OCI-LY7 (cell line): ENCODE measurements at regions not wholly inside any gene's neighbourhood (a gene's known extent, or its start where the extent isn't known, plus 50 kb on each side); places are given as distances from the start of the nearest gene placed in this dataset.

Experiments used
- BruUV-seq: library from RNA; stranded (reverse); fragments of 400-500 nt; replicated peaks from 2 replicates; lab custom pipeline; 2021; lab: Mats Ljungman, UMichigan
- CTCF ChIA-PET: fragments of 300-600 bp; sonication (Branson Sonifier 250); formaldehyde crosslinking; loops from one replicate; lab custom pipeline; 2022; ENCODE audit warnings: antibody characterized with exemption; ENCODE audit not compliant: unreplicated experiment; lab: Charles Lee
- POLR2A ChIA-PET: fragments of 300-600 bp; sonication (Branson Sonifier 250); formaldehyde crosslinking; loops from one replicate; lab custom pipeline; 2022; ENCODE audit warnings: antibody characterized with exemption; lab: Charles Lee
- DNase-seq: peaks from one replicate; pipeline ENCODE4 v3.0.0-alpha.2; 2015; ENCODE audit warnings: low spot score
- H2AFZ ChIP-seq: fragments of 200-600 bp; sonication (generic), shearing (Covaris generic); 2 replicates; pipeline ENCODE4 v1.6.1; 2014; ENCODE audit warnings: mild to moderate bottlenecking, antibody characterized with exemption, low read length, moderate library complexity
- H3K27ac ChIP-seq: fragments of 200-600 bp; sonication (generic); 2 replicates; pipeline ENCODE4 v1.5.1; 2014; ENCODE audit warnings: mixed run types, low read depth, mild to moderate bottlenecking, moderate library complexity, low read length, inconsistent platforms; ENCODE audit not compliant: poor library complexity, severe bottlenecking
- H3K36me3 ChIP-seq: fragments of 200-600 bp; sonication (generic); 2 replicates; pipeline ENCODE4 v1.6.1; 2014; ENCODE audit warnings: mild to moderate bottlenecking, antibody characterized with exemption, low read length, moderate library complexity, mixed read lengths; ENCODE audit not compliant: insufficient read depth
- H3K4me1 ChIP-seq: fragments of 200-600 bp; sonication (generic); 2 replicates; pipeline ENCODE4 v1.5.1; 2014; ENCODE audit warnings: mild to moderate bottlenecking, low read length; ENCODE audit not compliant: insufficient read depth, poor library complexity, severe bottlenecking
- H3K4me2 ChIP-seq: fragments of 200-600 bp; sonication (generic); 2 replicates; pipeline ENCODE4 v1.6.1; 2014; ENCODE audit warnings: mild to moderate bottlenecking, low read length
- H3K4me3 ChIP-seq: fragments of 200-600 bp; sonication (generic); 2 replicates; pipeline ENCODE4 v1.5.1; 2014; ENCODE audit warnings: mild to moderate bottlenecking, low read depth, low read length; ENCODE audit not compliant: poor library complexity, severe bottlenecking
- H3K79me2 ChIP-seq: fragments of 200-600 bp; sonication (generic); 2 replicates; pipeline ENCODE4 v1.6.1; 2016; ENCODE audit warnings: low read depth, mild to moderate bottlenecking, low read length, moderate library complexity, mixed read lengths; ENCODE audit not compliant: insufficient read depth
- H3K9me2 ChIP-seq: fragments of 200-600 bp; sonication (generic); 2 replicates; pipeline ENCODE4 v1.6.1; 2016; ENCODE audit warnings: mild to moderate bottlenecking, low read length, mixed read lengths; ENCODE audit not compliant: insufficient read depth
- H3K9me3 ChIP-seq: fragments of 200-600 bp; sonication (generic); 2 replicates; pipeline ENCODE4 v1.6.1; 2014; ENCODE audit warnings: mild to moderate bottlenecking, mixed run types, low read length, mixed read lengths
- H4K20me1 ChIP-seq: fragments of 200-600 bp; sonication (generic); 2 replicates; pipeline ENCODE4 v1.6.1; 2014; ENCODE audit warnings: mild to moderate bottlenecking, antibody characterized with exemption, low read length, moderate library complexity, mixed read lengths; ENCODE audit not compliant: insufficient read depth
- EZH2phosphoT487 ChIP-seq: fragments of 200-600 bp; sonication (generic); IDR thresholded peaks from 2 replicates; pipeline ENCODE4 v1.6.1; 2018; ENCODE audit warnings: low read depth, borderline replicate concordance, mild to moderate bottlenecking, mixed run types, antibody characterized with exemption, low read length, moderate library complexity, mixed read lengths
- intact Hi-C: fragments of 100-400 bp; cut with micrococcal nuclease; formaldehyde crosslinking; loops from one replicate; pipeline ENCODE4 v1.10.0; 2022; ENCODE audit not compliant: unreplicated experiment
- TF ChIP-seq, protein P1 (sequence below): fragments of 200-600 bp; sonication (generic); conservative IDR thresholded peaks from 2 replicates; pipeline ENCODE4 v1.5.1; 2014; ENCODE audit warnings: mild to moderate bottlenecking, antibody characterized with exemption, low read length, moderate library complexity, mixed read lengths

DNA sequence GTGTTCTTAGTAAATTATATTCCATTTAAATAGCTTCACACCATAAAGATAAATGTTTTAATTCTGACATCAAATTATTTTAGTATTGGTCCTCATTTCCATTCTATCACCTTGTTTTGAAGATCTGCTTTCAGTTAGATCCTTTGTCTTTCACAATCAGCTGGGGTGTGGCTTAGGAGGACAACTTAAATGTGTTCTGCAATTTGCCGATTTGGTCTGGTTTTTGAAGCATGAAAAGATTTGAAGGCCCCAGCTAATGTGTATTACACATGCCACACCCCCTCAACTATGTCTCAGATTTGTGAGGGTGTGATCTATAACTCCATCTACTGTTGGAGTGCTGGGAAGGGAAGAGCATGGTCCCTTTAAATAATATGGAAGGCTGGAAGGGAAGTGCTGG, 516.1 kb upstream of the GOLIM4 start:
- no peak for DNase-seq
- Histone ChIP-seq H3K9me3 (no peaks in the 10 kb centered on the region), H2AFZ (no peak overlapping the region), H3K4me2 (no peak overlapping the region), H3K79me2 (no peaks in the 10 kb centered on the region), H3K36me3 (no peaks in the 10 kb centered on the region), H3K4me1 (no peaks in the 10 kb centered on the region), H3K4me3 (no peak overlapping the region), H3K9me2 (no peaks in the 10 kb centered on the region), H4K20me1 (no peaks in the 10 kb centered on the region), H3K27ac (no peak overlapping the region)
- intact Hi-C loops = no loop called here
- ChIA-PET CTCF (no interaction called here), POLR2A (no interaction called here)
- no peak for TF ChIP-seq EZH2phosphoT487
- TF ChIP-seq, protein P1, sequence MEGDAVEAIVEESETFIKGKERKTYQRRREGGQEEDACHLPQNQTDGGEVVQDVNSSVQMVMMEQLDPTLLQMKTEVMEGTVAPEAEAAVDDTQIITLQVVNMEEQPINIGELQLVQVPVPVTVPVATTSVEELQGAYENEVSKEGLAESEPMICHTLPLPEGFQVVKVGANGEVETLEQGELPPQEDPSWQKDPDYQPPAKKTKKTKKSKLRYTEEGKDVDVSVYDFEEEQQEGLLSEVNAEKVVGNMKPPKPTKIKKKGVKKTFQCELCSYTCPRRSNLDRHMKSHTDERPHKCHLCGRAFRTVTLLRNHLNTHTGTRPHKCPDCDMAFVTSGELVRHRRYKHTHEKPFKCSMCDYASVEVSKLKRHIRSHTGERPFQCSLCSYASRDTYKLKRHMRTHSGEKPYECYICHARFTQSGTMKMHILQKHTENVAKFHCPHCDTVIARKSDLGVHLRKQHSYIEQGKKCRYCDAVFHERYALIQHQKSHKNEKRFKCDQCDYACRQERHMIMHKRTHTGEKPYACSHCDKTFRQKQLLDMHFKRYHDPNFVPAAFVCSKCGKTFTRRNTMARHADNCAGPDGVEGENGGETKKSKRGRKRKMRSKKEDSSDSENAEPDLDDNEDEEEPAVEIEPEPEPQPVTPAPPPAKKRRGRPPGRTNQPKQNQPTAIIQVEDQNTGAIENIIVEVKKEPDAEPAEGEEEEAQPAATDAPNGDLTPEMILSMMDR = no peak
- no TSS peak for BruUV-seq

DNA sequence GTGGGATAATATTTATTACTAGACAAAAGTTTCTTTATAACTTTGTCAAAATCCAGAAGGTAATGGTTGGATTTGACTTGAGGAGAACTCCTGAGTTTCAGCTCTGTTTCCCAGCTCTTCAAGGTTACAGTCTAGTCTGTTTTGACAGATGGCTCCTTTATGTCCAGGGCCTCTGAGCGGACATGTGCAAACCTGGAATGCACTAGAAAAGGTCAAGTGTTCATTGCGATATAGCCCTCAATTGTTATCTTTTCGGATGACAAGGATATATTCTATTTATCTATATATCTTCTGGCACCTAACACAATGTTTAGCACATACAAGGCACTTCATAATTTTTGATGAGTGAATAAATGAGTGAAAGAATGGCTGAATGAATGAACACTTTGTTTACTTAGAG, 513.2 kb upstream of the GOLIM4 start:
- Histone ChIP-seq H3K4me1 (no peaks in the 10 kb centered on the region), H3K79me2 (no peaks in the 10 kb centered on the region), H4K20me1 (no peaks in the 10 kb centered on the region), H3K9me3 (no peaks in the 10 kb centered on the region), H2AFZ (no peak overlapping the region), H3K27ac (no peak overlapping the region), H3K9me2 (no peaks in the 10 kb centered on the region), H3K36me3 (no peaks in the 10 kb centered on the region), H3K4me3 (no peak overlapping the region), H3K4me2 (no peak overlapping the region)
- TF ChIP-seq, protein P1 = no peak
- no peak for TF ChIP-seq EZH2phosphoT487
- no TSS peak for BruUV-seq
- DNase-seq = no peak
- CTCF ChIA-PET = no interaction called here
- POLR2A ChIA-PET = interaction anchor here (0.6 kb wide), 1 partner anchor 40 kb away, joined by 3 read pairs; no protein-coding TSS in a partner anchor
- intact Hi-C loops = no loop called here

DNA sequence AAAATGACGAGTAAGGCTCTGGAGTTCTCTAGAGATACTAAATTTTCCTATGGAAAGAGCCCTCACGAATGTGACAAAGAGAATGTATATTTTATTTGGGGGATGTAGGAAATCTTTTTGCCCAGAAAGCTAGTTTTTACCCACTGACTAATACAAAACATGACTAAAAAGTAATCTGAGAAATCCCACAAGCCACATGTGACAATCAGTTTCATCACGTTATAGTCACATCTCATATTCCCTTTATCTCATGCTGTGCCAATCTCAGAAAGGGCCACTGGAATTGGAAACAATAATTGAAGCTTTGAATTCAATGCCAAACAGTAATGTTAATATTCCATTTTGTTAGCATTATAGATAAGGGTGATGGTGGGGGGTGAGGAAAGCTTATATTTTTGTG, 509.0 kb upstream of the GOLIM4 start:
- ChIA-PET CTCF (no interaction called here), POLR2A (interaction anchor here (0.6 to 0.9 kb wide), 2 partner anchors 21 to 779 kb away, joined by 3 to 4 read pairs; no protein-coding TSS in a partner anchor)
- no TSS peak for BruUV-seq
- intact Hi-C loops = no loop called here
- H3K9me2 ChIP-seq = no peaks in the 10 kb centered on the region
- no peak overlapping the region for H3K27ac ChIP-seq
- H4K20me1 ChIP-seq = no peaks in the 10 kb centered on the region
- H3K4me1 ChIP-seq = no peaks in the 10 kb centered on the region
- TF ChIP-seq EZH2phosphoT487 = no peak
- TF ChIP-seq, protein P1 = no peak
- no peak overlapping the region for H2AFZ ChIP-seq
- H3K4me3 ChIP-seq = no peak overlapping the region
- no peaks in the 10 kb centered on the region for H3K9me3 ChIP-seq
- DNase-seq = no peak
- no peaks in the 10 kb centered on the region for H3K36me3 ChIP-seq
- H3K79me2 ChIP-seq = no peaks in the 10 kb centered on the region
- H3K4me2 ChIP-seq = no peak overlapping the region
